Astrocyte of the cerebellum (primary cell): ENCODE measurements at regions not wholly inside any gene's neighbourhood (a gene's known extent, or its start where the extent isn't known, plus 50 kb on each side); places are given as distances from the start of the nearest gene placed in this dataset.

ENCODE experiments used
- DNase-seq: peaks from one replicate; pipeline ENCODE4 v3.0.0-alpha.2; 2011; ENCODE audit warnings: low read depth
- H3K4me3 ChIP-seq: 2 replicates; pipeline ENCODE4 v1.5.1; 2011; ENCODE audit warnings: mild to moderate bottlenecking, low read depth, low read length, moderate library complexity
- CTCF ChIP-seq: IDR thresholded peaks from 2 replicates; pipeline ENCODE4 v1.5.1; 2012; ENCODE audit warnings: low read length, low read depth, moderate library complexity, mild to moderate bottlenecking; ENCODE audit errors: missing control alignments
- in situ Hi-C: cut with HindIII; loops from 2 replicates; pipeline ENCODE4 v1.10.0; 2017; ENCODE audit warnings: low sequenced_read_pairs

GRCh38 chr7:25392588-25393338 lies 164.5 kb upstream of the NPVF start:
- no peak for TF ChIP-seq CTCF
- DNase-seq = no peak
- H3K4me3 ChIP-seq = no peak overlapping the region
- in situ Hi-C loops = loop anchor here (5.0 kb wide), 2 partner anchors 140 to 460 kb away; no protein-coding TSS in a partner anchor

- in situ Hi-C loops = no loop called here
- no peak for TF ChIP-seq CTCF
- no peak for DNase-seq
- H3K4me3 ChIP-seq = no peak overlapping the region
Measured at GRCh38 chr7:25395976-25396375, 167.7 kb upstream of the NPVF start.

- in situ Hi-C loops = no loop called here
- H3K4me3 ChIP-seq = no peak overlapping the region
- DNase-seq = no peak
- no peak for TF ChIP-seq CTCF
Measured at GRCh38 chr7:25396668-25397067, 168.4 kb upstream of the NPVF start.

GRCh38 chr7:25398418-25398817 lies 170.1 kb upstream of the NPVF start:
- TF ChIP-seq CTCF = no peak
- H3K4me3 ChIP-seq = no peak overlapping the region
- in situ Hi-C loops = no loop called here
- no peak for DNase-seq

GRCh38 chr7:25399000-25399750 lies 170.9 kb upstream of the NPVF start:
- no peak for TF ChIP-seq CTCF
- no peak overlapping the region for H3K4me3 ChIP-seq
- no peak for DNase-seq
- in situ Hi-C loops = no loop called here

- in situ Hi-C loops = no loop called here
- TF ChIP-seq CTCF = no peak
- DNase-seq = no peak
- no peak overlapping the region for H3K4me3 ChIP-seq
Measured at GRCh38 chr7:25402532-25402931, 174.2 kb upstream of the NPVF start.
